ENCODE measurements at regions not wholly inside any gene's neighbourhood (a gene's known extent, or its start where the extent isn't known, plus 50 kb on each side); places are given as distances from the start of the nearest gene placed in this dataset.

DNA sequence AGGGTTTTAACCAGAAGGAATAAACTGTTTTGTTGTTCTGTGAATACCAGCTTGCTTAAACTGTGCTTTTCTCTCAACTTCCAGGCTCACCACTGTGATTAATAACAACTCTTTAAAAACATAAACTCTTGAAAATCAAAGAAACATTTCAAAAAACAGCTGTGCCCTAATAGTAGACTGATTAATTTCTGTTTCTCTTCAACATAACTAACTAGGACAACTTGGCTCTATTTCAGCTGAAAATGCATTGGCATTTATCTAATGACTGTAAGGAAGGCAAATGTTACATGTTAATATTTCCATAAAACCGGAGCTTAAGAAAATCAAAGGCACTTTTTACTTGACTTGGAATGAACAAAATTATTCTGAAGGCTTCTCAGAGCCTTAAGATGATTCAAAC, 656.1 kb upstream of the NEGR1 start:
- TF ChIP-seq EP300 (IDR thresholded peaks at IDR 0.05) (no peak), POLR2A (IDR thresholded peaks at IDR 0.05) (no peak), POLR2AphosphoS5 (IDR thresholded peaks at IDR 0.05) (no peak)
- TF ChIP-seq, protein P1, sequence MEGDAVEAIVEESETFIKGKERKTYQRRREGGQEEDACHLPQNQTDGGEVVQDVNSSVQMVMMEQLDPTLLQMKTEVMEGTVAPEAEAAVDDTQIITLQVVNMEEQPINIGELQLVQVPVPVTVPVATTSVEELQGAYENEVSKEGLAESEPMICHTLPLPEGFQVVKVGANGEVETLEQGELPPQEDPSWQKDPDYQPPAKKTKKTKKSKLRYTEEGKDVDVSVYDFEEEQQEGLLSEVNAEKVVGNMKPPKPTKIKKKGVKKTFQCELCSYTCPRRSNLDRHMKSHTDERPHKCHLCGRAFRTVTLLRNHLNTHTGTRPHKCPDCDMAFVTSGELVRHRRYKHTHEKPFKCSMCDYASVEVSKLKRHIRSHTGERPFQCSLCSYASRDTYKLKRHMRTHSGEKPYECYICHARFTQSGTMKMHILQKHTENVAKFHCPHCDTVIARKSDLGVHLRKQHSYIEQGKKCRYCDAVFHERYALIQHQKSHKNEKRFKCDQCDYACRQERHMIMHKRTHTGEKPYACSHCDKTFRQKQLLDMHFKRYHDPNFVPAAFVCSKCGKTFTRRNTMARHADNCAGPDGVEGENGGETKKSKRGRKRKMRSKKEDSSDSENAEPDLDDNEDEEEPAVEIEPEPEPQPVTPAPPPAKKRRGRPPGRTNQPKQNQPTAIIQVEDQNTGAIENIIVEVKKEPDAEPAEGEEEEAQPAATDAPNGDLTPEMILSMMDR (IDR thresholded peaks at IDR 0.05) = no peak
- Histone ChIP-seq H3K4me1 (no peaks in the 10 kb centered on the region), H3K9me3 (no peaks in the 10 kb centered on the region), H3K4me3 (no peak overlapping the region), H3K36me3 (no peaks in the 10 kb centered on the region), H3K27me3 (no peaks in the 10 kb centered on the region), H3K27ac (no peak overlapping the region)
- intact Hi-C loops (cut with DNase I; ENCODE audit: low total_unique reads) = no loop called here
- 44 to 69% (median 61%) methylated on average over 1 of the region's 1 CpG for WGBS, 5 donors
- peak in 1 of 2 donors; percentile 7 for DNase-seq

DNA sequence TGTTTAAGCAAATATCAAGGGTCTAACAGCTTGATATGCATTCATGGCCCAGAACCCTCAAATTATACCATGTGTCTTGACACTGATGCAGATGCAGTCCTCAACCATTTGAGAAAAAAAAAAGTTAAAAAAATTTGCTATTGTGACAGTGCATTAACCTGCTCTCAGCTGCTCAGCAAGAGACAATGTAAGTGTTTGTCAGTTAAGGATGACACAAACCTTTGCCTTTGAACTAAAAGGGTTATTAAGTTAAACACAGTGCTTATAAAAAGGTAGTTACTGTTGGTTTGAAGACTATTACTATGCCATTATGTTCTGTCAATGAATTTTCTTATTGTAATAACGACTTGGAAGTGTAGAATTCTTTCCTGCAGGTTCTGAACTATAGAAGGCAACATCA, 655.6 kb upstream of the NEGR1 start:
- H3K4me1 ChIP-seq = no peaks in the 10 kb centered on the region
- TF ChIP-seq POLR2AphosphoS5 (IDR thresholded peaks at IDR 0.05) (no peak), EP300 (IDR thresholded peaks at IDR 0.05) (no peak), POLR2A (IDR thresholded peaks at IDR 0.05) (no peak)
- TF ChIP-seq, protein P1 (IDR thresholded peaks at IDR 0.05) = no peak
- intact Hi-C loops (cut with DNase I; ENCODE audit: low total_unique reads) = no loop called here
- H3K9me3 ChIP-seq = no peaks in the 10 kb centered on the region
- WGBS, 5 donors = 37 to 68% (median 48%) methylated on average over 1 of the region's 1 CpG
- H3K27ac ChIP-seq = no peak overlapping the region
- H3K36me3 ChIP-seq = no peaks in the 10 kb centered on the region
- no peak for DNase-seq
- no peak overlapping the region for H3K4me3 ChIP-seq
- no peaks in the 10 kb centered on the region for H3K27me3 ChIP-seq

DNA sequence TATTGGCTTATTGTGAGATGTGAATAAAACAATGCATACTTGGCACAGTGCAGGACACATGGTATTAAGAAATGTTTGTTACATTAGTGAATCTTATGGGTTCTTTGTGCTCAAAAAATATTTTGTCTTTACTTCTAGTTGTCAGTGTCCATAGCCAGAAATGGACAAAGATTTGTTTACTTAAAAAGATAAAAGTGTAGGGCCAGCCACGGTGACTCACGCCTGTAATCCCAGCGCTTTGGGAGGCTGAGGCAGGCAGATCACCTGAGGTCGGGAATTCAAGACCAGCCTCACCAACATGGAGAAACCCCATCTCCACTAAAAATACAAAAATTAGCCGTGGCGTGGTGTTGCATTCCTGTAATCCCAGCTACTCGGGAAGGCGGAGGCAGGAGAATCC, 654.6 kb upstream of the NEGR1 start:
- Histone ChIP-seq H3K27ac (no peak overlapping the region), H3K36me3 (no peaks in the 10 kb centered on the region), H3K4me3 (no peak overlapping the region), H3K27me3 (no peaks in the 10 kb centered on the region), H3K9me3 (no peaks in the 10 kb centered on the region), H3K4me1 (no peaks in the 10 kb centered on the region)
- intact Hi-C loops (cut with DNase I; ENCODE audit: low total_unique reads) = no loop called here
- 82 to 90% (median 84%) methylated on average over 8 of the region's 8 CpGs for WGBS, 5 donors
- no peak for DNase-seq
- no peak for TF ChIP-seq POLR2AphosphoS5 (IDR thresholded peaks at IDR 0.05)
- no peak for TF ChIP-seq EP300 (IDR thresholded peaks at IDR 0.05)
- TF ChIP-seq POLR2A (IDR thresholded peaks at IDR 0.05) = no peak
- TF ChIP-seq, protein P1 (IDR thresholded peaks at IDR 0.05) = no peak

DNA sequence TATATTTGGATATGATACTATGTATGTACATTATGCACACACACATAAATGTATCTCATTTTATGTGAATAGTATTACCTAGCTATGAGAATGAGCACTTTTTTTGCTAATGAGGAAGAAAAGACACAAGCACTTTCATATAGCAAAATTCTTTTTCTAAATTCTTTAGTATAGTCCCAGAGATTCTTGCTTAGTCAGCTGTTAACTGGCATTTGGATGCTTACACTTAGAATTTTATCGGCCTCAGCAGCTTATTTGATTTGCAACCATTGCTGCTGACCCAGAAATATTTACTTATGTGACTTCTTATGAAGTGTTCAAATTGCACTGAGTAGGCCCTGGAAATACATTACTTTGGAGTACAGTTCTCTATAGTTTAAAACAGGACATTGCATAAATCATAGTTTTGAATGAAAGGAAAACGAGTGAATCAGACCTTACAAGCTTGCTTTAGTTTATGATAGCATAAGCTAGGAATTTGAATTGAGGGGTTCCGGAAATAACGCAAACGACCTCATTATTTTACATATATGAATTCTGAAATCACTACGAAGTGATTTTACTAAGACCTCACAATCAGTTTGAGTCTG, 653.9 kb upstream of the NEGR1 start:
- intact Hi-C loops (cut with DNase I; ENCODE audit: low total_unique reads) = no loop called here
- Histone ChIP-seq H3K36me3 (no peaks in the 10 kb centered on the region), H3K4me3 (no peak overlapping the region), H3K9me3 (no peaks in the 10 kb centered on the region), H3K4me1 (no peaks in the 10 kb centered on the region), H3K27ac (no peak overlapping the region), H3K27me3 (no peaks in the 10 kb centered on the region)
- 76 to 89% (median 88%) methylated on average over 6 of the region's 6 CpGs for WGBS, 5 donors
- no peak for DNase-seq
- TF ChIP-seq, protein P1 (IDR thresholded peaks at IDR 0.05) = no peak
